Thyroid gland (tissue), 4 donors: ENCODE measurements at regions not wholly inside any gene's neighbourhood (a gene's known extent, or its start where the extent isn't known, plus 50 kb on each side); places are given as distances from the start of the nearest gene placed in this dataset.

Experiments used
- CTCF ChIP-seq, 6 experiments: fragments of 200-600 bp in 3 of 6; fragments of 450-650 bp in 3 of 6; sonication (generic) in 3 of 6; IDR thresholded peaks; one replicate each; pipeline ENCODE4 v1.5.1; 2016 to 2019; ENCODE audit warnings: antibody characterized with exemption in 6 of 6, mild to moderate bottlenecking in 2 of 6, inconsistent platforms in 1 of 6, moderate library complexity in 1 of 6
- POLR2A ChIP-seq, 2 donors: fragments of 450-650 bp; IDR thresholded peaks; one replicate each; pipeline ENCODE4 v1.6.1; 2017; ENCODE audit warnings: antibody characterized with exemption in 2 of 2, mild to moderate bottlenecking in 2 of 2, moderate library complexity in 1 of 2

GRCh38 chr9:82354279-82354659 is 365.7 kb downstream of the SPATA31D1 start:
- TF ChIP-seq CTCF (IDR thresholded peaks at IDR 0.05): no peak
- no peak for TF ChIP-seq POLR2A (IDR thresholded peaks at IDR 0.05)
